HG02938 (cell line): ENCODE measurements at regions not wholly inside any gene's neighbourhood (a gene's known extent, or its start where the extent isn't known, plus 50 kb on each side); places are given as distances from the start of the nearest gene placed in this dataset.

ENCODE experiments used
- ATAC-seq: cut with Tn5 transposase; IDR thresholded peaks from one replicate; pipeline ENCODE4 v1.9.1; 2021; ENCODE audit warnings: mild to moderate bottlenecking, moderate library complexity; ENCODE audit not compliant: unreplicated experiment

DNA sequence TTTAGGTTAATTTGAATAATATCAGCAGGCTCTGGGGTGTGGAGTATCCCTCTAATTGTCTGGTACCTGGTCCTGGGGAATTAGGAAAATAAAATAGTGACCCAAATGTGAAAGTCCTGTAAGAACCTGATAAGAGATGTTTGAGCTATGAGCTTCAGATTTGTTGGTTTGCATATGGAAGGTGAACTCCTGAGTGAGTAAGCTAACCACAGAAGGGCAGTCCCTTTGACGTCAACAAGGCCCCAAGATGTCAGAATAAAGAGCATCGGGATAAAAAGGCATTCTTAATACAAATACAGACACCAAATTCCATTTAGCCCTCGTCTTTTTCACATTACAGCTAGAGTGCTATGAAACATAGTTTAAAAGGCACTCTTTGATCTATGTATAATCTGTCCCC lies 1366.3 kb upstream of the TMEFF2 start:
- ATAC-seq: no peak

DNA sequence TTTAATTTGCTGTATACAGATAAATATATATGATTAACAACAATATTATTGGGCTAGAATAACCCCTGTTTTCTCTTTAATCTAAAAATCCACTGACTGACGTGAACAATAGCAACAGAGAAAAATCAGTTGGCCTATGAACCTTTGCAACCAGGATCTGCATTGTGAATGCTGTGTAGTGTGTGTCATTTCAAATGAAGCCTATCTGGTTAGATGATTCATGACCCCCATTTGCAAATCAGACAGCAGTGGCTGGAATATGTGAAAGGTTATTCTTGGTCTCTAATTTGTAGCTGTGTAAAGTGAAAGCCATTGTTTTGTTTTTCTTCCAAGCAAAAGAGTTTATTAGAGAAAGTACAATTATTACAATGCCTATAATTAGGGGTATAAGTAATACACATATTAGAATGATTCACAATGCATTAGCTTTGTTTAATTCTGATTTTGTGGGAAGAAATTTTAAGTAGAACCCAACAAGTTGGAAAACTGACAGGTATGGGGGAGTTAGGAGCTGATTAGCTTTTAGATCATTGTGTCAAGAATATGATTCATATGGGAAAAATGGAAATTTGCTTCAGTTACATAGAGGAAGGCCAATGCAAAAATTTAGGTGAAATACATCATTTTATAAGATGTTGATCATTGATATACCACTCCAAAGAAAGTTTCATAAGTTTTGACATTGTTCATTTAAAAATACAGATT lies 1362.2 kb upstream of the TMEFF2 start:
- no peak for ATAC-seq

DNA sequence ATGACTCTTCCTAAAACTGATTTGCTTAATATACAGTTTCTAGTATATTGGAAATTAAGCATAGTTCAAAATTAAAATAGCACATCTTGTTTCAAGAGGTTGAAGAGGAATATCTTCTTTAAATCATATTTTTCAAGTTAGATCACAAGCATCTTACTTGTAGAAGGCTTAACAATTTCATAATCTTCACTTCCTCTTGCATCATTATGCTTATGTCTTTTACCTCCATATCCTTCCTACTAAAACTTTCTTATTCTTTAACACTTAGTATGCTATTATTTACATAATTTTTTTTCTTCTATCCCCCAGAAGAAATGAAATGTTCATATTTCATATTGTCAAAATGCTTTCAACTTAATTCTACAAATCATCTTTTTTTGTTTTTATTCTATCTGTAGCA lies 1354.9 kb upstream of the TMEFF2 start:
- ATAC-seq: no peak

DNA sequence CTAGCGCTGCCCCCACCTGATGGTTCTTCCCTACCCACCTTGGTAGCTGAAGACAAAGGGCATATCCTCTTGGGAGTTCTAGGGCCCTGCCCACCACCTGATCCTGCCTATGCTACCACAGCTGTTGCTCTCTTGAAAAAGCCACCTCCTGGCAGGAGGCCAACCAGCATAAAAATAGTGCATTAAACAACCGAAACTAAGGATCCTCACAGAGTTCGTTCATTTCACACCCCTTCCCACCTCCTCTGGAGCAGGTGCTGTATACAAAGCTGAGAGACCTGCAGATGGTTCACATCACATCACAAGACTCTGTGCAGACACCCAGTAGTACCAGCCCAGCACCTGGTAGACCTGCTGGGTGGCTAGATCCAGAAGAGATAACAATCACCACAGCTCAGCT lies 1348.0 kb upstream of the TMEFF2 start:
- no peak for ATAC-seq

DNA sequence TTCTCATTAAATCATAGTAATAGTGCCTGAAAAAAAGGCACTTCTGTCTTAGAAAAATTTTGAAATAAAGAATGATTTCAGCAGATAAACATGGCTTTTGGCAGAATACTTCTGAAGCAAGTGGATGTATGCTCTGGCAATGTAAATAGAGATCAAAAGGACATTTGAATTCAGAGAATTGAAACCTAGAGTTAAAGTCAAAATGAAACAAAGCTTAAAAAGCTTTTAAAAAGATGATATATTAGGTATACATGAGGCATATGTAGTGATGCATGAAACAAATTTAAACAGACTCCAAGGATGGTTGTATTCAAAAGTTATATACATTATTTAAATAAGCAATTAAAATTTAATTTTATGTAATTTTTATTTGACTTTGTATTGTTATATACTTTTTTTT lies 1344.5 kb upstream of the TMEFF2 start:
- peak; percentile 89 for ATAC-seq

DNA sequence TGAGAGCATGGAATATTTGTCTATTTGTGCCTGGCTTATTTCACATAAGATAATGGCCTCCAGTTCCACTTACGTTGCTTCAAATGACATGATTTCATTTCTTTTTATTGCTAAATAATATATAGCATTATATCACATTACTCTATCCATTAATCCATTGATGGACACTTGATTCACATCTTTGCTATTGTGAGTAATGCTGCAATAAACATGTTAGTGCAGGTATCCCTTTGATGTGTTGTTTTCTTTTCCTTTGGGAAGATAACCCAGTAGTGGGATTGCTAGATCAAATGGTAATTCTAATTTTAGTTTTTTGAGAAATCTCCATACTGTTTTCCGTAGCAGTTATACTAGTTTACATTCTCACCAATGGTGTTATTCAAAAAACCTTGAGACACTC lies 1343.3 kb upstream of the TMEFF2 start:
- no peak for ATAC-seq

DNA sequence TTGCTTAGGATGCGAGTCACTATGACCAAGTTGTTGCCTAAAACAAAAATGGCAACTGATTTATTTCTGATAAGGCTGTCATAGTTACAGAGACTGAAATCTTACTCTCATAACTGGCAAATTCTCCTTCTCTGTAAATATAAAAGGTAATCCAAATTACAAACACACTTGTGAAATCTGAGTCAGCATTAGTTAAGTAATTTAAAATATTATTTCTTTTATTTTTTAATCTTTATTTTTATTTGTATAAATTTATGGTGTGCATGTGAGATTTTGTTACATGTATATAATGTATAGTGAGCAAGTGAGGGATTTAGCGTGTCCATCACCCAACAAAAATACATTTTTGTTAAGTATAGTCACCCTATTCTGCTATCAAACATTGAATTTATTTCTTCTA lies 1342.8 kb upstream of the TMEFF2 start:
- no peak for ATAC-seq

DNA sequence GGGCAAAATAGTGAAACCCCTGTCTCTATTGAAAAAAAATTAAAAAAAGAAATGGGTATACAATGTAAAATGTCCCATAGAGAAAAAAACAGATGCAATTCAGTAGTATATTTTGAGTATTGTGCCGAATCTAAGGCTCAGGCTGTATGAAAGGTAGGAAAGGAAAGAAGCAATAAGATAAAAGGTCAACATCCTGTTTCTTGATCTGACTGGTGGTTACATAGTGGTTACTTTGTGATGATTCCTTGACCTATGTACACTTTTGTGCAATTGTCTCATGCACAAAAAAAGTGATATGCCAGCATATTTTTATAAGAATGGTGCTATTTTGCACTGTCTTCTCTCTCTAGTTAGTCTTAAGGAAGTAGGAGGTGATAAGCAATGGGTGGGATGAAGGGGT lies 1333.7 kb upstream of the TMEFF2 start:
- ATAC-seq: no peak

DNA sequence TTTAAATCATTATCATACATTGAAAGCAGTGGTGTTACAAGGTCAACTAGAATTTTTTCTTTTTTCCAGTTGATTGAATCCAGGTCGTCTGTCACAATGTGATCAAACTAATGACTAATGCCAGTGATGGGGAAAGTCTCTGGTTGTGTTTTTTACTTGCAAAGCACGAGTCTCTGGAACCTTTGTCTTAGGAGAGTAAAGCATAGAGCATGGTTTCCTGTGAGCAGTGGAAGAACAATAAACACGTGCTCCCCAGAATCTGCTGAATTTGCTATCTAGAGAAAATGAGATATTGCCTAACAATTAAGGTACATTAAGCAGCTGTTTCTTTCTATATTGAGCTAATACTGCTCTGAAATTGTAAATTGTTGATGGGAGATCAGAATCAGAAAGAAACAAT lies 1332.4 kb upstream of the TMEFF2 start:
- ATAC-seq: no peak

DNA sequence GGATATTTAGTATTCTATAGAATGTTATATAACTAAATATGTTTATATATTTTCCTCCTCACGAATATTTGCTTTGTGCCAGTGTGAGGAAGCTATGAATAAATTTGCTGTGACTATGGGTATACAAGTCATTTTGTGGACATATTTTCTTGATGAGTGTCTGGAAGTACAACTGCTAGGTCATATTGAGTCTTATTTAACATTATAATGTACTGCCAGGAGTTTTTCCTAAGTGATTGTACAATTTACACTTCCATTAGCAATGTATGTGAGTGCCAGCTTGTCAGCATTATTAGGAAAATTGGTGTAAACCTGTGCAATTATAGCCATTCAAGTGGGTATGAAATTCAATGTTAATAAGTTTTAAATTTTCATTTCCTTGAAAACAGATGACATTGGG lies 1328.9 kb upstream of the TMEFF2 start:
- ATAC-seq: no peak

DNA sequence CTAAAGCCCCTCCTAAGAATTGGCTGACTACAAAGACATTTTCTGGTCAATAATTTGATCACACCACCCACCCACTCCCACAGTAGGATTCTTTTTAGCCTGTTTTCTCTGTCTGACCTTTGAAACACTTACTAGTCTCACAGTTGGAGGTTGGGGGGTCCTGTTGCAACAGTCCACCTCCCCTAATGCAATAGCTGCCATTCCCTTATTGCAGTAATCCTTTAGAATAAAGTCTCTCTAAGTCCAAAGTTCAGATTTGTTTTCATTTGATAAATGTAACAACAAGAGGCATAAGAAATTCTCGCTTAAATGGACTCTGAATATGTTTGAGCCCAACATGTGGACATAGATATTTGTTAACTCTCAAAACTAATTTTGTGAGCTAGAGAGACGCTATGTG lies 1326.8 kb upstream of the TMEFF2 start:
- ATAC-seq: no peak

DNA sequence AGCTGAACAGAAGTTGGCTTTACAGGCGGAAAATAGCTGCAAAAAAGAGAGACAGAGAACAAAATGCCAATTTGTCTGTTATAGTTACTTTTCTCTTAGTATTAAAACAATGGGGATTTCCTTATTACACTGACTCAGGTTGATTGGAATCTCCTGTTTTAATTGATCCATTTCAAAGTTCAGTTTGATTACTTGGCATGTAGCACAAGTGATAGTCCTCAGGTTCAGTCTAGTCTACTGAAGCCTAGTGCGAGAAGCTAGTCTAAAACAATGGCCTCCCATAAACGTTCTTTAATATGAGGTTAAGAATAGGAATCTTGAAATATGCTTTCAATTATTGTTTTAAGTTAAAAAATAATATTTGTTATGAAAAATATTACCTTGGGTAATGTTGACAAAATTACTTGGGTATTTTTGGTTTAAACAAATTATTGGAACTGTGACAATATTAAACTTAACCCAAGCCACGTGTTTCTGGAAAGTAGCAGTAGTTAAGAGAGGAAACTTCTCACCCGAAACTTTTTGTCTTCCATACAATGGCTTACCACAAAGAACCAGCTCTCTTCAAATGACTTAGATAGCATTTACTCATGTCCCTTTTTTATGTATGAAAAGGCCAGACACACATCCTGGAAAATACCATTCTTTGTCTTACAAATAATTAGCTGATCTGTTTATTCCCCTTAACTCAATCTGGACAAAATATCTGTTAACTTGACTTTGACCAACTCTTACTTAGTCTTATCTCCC lies 1326.2 kb upstream of the TMEFF2 start:
- no peak for ATAC-seq

DNA sequence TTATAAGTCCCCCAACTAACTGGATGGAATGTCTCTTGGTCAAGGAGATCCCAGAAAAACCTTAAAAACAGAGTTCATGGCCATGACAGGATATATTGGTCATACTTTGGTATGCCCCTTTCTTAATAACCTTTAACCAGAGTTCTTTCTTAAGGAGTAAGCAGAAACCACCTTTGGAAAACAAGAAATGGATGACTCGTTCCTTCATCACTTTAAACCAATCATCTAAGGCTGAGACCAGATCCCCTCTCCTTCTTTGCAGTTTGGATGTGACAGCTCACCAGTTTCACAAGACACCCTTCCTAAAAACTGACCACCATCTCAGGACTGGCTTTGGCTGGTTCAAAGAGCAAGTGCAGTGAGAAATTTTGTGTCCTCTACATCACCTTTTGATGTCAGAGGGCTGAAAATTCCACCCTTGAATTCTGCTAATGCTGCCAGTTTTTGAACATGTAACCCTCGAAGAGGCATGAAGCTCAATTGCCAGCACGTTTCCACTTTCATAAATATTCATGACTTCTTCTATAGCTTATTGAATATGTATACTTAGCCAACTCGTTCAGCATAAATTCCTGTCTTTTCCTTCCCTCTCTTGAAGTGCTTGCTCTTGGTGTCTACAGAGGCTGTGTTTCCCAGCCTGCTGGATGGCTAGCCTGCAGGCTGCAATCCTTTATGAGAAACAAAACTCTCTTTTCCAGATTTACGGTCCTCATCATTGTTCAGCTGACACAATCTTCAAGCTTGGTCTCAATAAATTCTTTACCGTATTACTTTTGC lies 1323.5 kb upstream of the TMEFF2 start:
- ATAC-seq: no peak

DNA sequence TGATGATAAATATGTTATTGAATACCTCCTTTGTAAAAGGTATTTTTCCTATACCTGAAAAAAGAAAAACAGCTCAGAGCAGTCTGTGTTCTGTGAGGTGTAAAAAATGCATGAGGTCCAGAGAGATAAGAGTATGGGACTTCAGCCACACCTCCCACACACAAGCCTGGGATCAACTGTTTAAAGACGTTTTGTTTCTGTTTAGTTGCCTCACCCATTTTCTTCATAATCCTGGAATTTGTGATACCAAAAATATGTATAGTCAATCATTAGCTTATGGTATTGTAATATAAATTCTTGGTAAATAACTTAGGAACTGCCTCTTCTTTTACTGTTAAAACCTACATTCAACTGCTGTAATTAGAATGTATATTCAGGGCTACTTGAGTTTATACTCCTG lies 1322.9 kb upstream of the TMEFF2 start:
- no peak for ATAC-seq

DNA sequence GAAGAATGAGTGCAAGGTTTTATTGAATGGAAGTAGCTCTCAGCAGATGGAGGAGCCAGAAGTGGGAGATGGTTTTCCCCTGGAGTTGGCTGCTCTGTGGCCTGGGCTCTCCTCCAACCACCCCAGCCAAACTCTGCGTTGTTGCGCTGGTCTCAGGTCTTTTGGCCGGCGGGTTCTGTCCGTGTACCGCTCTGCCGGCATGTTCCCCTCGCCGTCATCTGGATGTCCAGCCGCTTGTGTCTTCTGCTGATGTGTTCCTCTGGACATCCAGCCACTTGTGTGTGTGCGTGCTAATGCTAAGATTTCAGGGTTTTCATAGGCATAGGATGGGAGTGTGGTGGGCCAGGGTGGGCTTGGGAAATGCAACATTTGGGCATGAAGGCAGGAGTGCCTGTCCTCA lies 1311.3 kb upstream of the TMEFF2 start:
- ATAC-seq: no peak

DNA sequence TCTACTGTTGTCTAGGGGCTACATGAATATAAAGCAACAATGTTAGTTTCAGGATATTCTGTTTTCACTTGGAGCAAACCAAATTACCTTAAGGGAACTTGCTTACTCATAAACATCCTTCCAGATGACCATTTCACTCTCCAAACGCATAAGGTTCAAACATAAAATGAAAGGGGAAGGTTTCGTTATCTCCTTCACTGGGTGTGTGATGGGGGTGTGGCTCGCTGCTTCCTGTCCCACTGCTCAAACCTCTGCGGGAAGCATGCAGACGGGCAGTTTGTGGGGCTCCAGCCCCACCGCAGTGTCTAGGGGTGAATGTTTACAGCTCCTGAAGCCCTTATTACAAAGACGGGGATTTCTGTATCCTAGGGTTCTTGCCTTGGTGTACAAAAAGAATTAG lies 1310.9 kb upstream of the TMEFF2 start:
- no peak for ATAC-seq

DNA sequence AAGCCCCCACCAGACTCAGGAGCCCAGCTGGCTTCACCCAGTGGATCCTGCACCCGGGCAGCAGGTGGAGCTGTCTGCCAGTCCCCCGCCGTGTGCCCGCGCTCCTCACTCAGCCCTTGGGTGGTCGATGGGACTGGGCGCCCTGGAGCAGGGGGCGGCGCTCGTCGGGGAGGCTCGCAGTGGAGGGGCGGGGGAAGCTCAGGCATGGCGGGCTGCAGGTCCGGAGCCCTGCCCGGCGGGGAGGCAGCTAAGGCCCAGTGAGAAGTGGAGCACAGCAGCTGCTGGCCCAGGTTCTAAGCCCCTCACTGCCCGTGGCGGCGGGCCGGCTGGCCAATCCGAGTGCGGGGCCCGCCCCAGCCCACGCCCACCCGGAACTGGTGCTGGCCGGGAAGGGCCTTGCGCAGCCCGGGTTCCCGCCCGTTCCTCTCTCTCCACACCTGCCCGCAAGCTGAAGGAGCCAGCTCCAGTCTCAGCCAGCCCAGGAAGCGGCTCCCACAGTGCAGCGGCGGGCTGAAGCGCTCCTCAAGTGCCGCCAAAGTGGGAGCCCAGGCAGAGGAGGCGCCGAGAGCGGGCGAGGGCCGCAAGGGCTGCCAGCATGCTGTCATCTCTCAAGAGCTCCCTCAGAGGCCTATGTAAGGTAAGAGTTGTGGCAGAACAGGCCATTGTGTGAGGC lies 1307.8 kb upstream of the TMEFF2 start:
- no peak for ATAC-seq

DNA sequence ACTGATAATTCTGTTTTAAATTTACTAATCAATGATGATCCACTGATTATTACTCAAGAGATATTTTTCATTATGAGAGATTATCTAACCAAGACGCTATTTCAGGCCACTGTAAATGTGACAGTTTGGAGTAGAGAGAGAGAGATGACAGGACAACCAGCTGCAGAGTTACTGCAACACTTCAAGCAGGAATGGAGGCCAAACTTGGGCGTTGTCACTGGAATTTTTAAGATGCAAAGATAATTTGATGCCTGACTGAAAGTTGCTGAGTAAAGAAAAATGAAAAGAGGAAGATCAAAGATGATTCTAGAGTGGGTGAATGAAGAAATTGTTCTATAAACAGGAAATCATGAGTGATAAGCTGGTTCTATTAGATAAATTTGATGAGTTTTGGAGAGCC lies 1302.1 kb upstream of the TMEFF2 start:
- no peak for ATAC-seq

DNA sequence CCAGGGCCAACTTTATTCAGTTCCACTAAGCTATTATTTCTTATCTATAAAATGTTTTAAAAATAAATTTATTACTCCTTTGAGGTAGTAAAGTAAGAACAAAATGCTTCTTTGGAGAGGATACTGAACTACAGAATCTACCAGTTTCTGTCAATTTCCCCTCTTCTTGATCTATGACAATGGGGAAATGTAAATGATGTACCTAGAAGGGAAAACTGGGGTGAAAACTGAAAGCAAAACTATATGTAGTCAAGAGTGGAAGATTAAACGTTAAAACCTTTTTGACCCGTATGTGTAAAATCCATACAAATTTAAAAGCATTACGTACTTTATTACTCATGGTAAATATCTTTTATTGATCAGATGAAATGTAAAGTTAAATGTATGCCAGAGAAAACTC lies 1287.8 kb upstream of the TMEFF2 start:
- peak; percentile 61 for ATAC-seq

DNA sequence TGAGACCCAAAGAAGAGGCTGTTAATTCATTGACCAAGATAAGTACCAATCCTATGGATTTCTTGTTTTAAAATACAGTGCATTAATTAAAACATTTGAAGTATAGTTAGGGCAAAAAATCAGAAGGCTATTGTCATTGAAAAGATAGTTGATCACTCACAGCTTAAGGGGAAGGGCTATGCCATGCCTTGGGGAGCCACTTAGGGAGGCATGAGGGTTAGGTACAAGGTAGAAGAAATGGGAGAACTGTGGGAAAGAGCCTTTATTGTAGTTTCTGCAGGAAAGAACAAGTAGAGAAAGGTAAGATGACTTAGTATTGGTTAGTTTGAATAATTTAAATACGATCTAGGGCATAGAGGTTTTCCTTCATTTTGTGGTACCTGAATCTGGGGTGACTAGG lies 1285.5 kb upstream of the TMEFF2 start:
- ATAC-seq: no peak

DNA sequence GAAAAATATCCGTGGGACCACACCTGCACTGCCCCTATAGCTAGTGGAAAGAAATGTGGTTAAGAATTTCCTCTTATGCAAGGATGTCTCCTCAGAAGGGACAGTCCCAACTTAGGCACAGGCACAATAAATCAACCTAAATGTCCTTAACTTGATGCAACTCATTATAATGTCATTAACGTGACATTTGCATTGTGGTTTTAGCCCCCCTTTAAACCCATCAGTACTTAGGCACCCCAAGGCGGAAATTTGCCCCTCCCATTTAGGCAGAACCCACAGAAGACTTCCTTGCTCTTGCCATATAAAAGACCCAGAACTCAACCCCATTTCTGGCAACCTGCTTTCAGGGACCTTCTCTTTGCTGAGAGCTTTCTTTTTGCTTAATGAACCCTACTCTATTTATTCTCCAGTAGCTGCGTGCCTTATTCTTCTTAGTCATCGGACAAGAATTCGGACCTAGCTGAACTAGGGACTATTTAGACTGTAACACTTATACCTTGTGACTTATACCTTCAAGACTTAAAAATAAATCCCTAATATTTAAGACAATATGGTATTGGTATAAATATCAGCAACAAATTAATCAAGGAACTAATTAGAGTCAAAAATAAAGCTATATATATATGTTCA lies 1281.6 kb upstream of the TMEFF2 start:
- ATAC-seq: no peak
